ENCODE measurements at regions not wholly inside any gene's neighbourhood (a gene's known extent, or its start where the extent isn't known, plus 50 kb on each side); places are given as distances from the start of the nearest gene placed in this dataset.
"Not testable (repeated sequence)": the region's sequence is repeated elsewhere in the genome, so short reads cannot be mapped to it uniquely, and the experiment has no call there.

DNA sequence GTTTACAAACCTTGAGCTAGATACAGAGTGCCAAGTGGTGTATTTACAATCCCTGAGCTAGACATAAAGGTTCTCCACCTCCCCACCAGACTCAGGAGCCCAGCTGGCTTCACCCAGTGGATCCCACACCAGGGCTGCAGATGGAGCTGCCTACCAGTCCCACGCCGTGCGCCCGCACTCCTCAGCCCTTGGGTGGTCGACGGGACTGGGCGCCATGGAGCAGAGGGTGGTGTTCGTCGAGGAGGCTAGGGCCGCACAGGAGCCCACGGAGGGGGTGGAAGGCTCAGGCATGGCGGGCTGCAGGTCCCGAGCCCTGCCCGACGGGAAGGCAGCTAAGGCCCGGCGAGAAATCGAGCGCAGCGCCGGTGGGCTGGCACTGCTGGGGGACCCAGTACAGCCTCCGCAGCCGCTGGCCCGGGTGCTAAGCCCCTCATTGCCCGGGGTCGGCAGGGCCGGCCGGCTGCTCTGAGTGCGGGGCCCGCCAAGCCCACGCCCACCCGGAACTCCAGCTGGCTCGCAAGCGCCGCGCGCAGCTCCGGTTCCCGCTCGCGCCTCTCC is 421.1 kb upstream of the BCHE start:
- not testable (repeated sequence) for TF ChIP-seq EP300 (IDR thresholded peaks at IDR 0.05; ENCODE audit: borderline replicate concordance in 1 of 2, low read depth in 1 of 2, low read length in 1 of 2); FOXM1 (IDR thresholded peaks at IDR 0.05; ENCODE audit: low read depth); RCOR1 (IDR thresholded peaks at IDR 0.05; ENCODE audit: low read length); GABPA (IDR thresholded peaks at IDR 0.05; ENCODE audit: low read depth); RXRA (IDR thresholded peaks at IDR 0.05; ENCODE audit: borderline replicate concordance, low read depth); MXI1 (IDR thresholded peaks at IDR 0.05; ENCODE audit: low read depth, low read length); TAF1 (IDR thresholded peaks at IDR 0.05; ENCODE audit: borderline replicate concordance, low read depth, low read length); JUND (IDR thresholded peaks at IDR 0.05); RAD21 (IDR thresholded peaks at IDR 0.05; ENCODE audit: low read length)
- TF ChIP-seq, protein P1, sequence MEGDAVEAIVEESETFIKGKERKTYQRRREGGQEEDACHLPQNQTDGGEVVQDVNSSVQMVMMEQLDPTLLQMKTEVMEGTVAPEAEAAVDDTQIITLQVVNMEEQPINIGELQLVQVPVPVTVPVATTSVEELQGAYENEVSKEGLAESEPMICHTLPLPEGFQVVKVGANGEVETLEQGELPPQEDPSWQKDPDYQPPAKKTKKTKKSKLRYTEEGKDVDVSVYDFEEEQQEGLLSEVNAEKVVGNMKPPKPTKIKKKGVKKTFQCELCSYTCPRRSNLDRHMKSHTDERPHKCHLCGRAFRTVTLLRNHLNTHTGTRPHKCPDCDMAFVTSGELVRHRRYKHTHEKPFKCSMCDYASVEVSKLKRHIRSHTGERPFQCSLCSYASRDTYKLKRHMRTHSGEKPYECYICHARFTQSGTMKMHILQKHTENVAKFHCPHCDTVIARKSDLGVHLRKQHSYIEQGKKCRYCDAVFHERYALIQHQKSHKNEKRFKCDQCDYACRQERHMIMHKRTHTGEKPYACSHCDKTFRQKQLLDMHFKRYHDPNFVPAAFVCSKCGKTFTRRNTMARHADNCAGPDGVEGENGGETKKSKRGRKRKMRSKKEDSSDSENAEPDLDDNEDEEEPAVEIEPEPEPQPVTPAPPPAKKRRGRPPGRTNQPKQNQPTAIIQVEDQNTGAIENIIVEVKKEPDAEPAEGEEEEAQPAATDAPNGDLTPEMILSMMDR (IDR thresholded peaks at IDR 0.05) = not testable (repeated sequence)
- TF ChIP-seq, protein P2, sequence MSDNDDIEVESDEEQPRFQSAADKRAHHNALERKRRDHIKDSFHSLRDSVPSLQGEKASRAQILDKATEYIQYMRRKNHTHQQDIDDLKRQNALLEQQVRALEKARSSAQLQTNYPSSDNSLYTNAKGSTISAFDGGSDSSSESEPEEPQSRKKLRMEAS (IDR thresholded peaks at IDR 0.05; ENCODE audit: low read depth) = not testable (repeated sequence)
- TF ChIP-seq, protein P3, sequence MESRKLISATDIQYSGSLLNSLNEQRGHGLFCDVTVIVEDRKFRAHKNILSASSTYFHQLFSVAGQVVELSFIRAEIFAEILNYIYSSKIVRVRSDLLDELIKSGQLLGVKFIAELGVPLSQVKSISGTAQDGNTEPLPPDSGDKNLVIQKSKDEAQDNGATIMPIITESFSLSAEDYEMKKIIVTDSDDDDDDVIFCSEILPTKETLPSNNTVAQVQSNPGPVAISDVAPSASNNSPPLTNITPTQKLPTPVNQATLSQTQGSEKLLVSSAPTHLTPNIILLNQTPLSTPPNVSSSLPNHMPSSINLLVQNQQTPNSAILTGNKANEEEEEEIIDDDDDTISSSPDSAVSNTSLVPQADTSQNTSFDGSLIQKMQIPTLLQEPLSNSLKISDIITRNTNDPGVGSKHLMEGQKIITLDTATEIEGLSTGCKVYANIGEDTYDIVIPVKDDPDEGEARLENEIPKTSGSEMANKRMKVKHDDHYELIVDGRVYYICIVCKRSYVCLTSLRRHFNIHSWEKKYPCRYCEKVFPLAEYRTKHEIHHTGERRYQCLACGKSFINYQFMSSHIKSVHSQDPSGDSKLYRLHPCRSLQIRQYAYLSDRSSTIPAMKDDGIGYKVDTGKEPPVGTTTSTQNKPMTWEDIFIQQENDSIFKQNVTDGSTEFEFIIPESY (IDR thresholded peaks at IDR 0.05; ENCODE audit: borderline replicate concordance, low read depth) = not testable (repeated sequence)
